ENCODE measurements at regions not wholly inside any gene's neighbourhood (a gene's known extent, or its start where the extent isn't known, plus 50 kb on each side); places are given as distances from the start of the nearest gene placed in this dataset.

- no peak for TF ChIP-seq CTCF (IDR thresholded peaks at IDR 0.05; ENCODE audit: poor library complexity, severe bottlenecking)
- no peak for TF ChIP-seq TAF1 (IDR thresholded peaks at IDR 0.05; ENCODE audit: low read depth)
- no peak for TF ChIP-seq MXI1 (conservative IDR thresholded peaks at IDR 0.05; ENCODE audit: poor library complexity, severe bottlenecking)
- no peak for TF ChIP-seq EZH2 (IDR thresholded peaks at IDR 0.05; ENCODE audit: borderline replicate concordance, insufficient read depth, low read length, poor library complexity, severe bottlenecking)
- no peak for TF ChIP-seq REST (IDR thresholded peaks at IDR 0.05; ENCODE audit: borderline replicate concordance)
- TF ChIP-seq POLR2AphosphoS5 (IDR thresholded peaks at IDR 0.05), result no peak
Observed at GRCh38 chr1:29691499-29691898, 455.2 kb downstream of the PTPRU start.

All from neural cell (in vitro differentiated cells).